NOMO-1 treated with dmso at 0.1 percent for 144 hours (cell line): ENCODE measurements at regions not wholly inside any gene's neighbourhood (a gene's known extent, or its start where the extent isn't known, plus 50 kb on each side); places are given as distances from the start of the nearest gene placed in this dataset.

Source experiments
- DNase-seq: peaks from one replicate; lab custom pipeline; 2025; ENCODE audit not compliant: unreplicated experiment; lab: John Stamatoyannopoulos, UW

GRCh38 chr1:175865041-175865766, 121.8 kb upstream of the TNR start:
- DNase-seq = no peak

GRCh38 chr1:175864625-175865024, 121.2 kb upstream of the TNR start:
- DNase-seq = no peak

DNA sequence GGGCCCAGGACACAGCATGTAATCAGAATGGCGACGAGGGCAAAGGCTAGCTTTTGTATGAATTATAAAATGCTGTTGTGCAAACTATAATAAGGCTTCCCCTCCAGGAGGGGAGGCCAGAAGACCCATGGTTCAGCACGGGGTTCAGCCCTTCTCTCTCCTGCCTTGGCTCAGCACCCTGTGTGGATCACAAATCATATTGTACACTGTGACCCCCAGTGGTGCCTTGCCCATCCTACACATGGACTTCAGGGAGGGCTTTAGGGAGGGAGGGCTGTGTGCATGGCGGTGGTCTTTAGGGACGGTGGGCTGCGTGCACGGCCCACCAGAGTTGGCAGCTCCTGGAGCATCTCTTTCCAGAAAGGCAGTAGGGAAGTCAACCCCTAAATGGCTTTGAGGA, 120.8 kb upstream of the TNR start:
- DNase-seq = no peak

- no peak for DNase-seq
Observed at GRCh38 chr1:175863299-175864050, 120.1 kb upstream of the TNR start.

GRCh38 chr1:175862408-175862807, 119.0 kb upstream of the TNR start:
- DNase-seq = no peak

- DNase-seq = no peak
Observed at GRCh38 chr1:175861626-175862367, 118.4 kb upstream of the TNR start.

DNA sequence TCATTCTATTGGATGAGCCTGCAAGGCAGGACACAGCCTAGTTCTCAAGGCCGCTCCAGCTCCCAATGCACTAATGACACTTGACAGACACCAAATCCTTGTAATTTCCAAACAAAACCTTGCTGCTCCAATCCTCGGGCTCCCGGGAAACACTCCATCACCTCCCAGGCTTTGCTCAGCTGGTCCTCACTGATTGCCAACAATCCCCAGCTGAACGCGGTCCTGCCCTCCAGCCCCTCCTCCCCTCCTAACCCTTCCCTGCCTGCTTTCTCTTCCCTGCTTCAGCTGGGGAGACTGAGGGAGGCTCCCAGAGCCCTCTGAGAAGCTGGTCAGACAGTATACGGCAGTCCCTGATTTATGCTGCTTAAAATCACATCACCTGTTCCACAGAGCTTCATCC, 114.4 kb upstream of the TNR start:
- no peak for DNase-seq

GRCh38 chr1:175853681-175854080, 110.3 kb upstream of the TNR start:
- DNase-seq = no peak

GRCh38 chr1:175851749-175852148, 108.4 kb upstream of the TNR start:
- no peak for DNase-seq

- DNase-seq = no peak
Observed at GRCh38 chr1:175848329-175848728, 104.9 kb upstream of the TNR start.

GRCh38 chr1:175845985-175846384, 102.6 kb upstream of the TNR start:
- no peak for DNase-seq

DNA sequence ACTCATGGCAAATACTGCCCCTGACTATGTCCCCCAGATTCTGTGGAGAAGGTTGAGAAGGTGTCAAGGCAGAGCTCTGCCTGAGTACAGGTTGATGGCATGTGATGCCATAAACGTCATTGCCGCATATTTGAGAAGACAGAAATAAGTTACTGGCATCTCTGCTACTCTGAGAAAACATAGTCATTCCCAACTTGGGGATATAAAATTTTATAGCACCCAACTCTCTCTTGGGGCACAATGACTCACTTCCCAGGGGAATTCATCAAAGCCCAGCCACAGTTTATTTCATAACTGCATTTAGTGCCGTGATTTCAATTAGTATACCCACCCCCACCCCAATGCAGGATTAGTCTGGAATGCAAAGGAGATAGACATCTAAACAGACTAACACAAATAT, 101.9 kb upstream of the TNR start:
- no peak for DNase-seq

DNA sequence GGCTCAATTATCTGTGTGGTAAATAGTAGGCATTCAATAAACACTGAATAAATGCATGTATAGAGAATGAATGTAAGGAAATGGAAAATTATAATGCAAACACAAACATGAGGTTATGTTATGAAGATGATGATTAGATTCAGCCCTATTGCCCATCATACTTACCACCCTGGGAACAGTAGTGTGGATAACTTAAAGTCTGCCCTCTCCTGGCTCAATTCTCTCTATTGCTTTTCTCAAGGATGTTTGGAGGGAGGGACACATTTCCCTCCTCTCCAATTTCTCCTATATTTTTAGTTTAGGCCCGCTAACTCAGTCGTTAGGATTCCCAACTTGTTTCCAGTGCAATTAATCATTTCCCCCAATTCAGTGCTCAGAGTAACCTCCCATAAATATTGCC, 101.5 kb upstream of the TNR start:
- no peak for DNase-seq

DNA sequence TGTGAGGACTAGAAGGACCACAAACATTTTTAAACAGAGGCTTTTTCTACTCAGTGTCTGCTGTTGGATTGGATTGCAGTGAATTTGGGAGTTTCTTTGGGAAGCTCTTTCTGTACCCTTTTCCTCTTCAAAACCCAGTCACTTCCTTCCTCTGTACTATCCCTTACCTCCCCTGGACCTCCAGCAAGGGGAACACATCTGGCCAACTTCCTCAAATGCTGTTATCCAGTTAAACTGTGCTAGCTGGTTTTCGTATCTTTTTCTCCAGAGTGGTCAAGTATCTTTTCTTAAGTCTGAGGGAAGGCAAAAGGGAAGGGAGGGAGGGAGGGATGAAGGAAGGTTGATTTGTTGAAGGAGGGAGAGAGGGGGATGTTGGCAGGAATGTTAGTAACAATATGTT, 99.2 kb upstream of the TNR start:
- no peak for DNase-seq

DNA sequence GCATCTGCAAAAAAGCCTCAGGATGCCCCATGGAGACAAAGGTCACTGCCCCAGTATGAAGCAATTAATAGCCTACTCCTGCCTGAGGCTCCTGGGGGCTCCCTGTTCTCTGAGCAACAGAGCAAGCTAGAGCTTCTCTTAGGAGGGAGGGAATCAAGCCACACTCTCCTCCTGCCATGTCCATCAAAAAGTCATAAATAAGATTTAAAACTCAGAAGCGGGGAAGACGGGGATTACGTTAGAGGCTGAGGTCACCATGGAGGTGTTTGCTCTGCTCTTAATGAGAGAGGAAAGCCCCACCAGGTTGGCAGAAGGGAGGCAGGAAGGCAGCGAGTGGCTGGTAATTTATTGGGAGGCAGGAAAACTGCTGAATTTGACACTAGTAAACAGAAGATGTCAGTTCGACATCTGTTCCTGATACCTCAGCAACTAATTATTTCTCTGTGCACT, 98.4 kb upstream of the TNR start:
- DNase-seq = no peak

- no peak for DNase-seq
Observed at GRCh38 chr1:175840787-175841186, 97.4 kb upstream of the TNR start.

DNA sequence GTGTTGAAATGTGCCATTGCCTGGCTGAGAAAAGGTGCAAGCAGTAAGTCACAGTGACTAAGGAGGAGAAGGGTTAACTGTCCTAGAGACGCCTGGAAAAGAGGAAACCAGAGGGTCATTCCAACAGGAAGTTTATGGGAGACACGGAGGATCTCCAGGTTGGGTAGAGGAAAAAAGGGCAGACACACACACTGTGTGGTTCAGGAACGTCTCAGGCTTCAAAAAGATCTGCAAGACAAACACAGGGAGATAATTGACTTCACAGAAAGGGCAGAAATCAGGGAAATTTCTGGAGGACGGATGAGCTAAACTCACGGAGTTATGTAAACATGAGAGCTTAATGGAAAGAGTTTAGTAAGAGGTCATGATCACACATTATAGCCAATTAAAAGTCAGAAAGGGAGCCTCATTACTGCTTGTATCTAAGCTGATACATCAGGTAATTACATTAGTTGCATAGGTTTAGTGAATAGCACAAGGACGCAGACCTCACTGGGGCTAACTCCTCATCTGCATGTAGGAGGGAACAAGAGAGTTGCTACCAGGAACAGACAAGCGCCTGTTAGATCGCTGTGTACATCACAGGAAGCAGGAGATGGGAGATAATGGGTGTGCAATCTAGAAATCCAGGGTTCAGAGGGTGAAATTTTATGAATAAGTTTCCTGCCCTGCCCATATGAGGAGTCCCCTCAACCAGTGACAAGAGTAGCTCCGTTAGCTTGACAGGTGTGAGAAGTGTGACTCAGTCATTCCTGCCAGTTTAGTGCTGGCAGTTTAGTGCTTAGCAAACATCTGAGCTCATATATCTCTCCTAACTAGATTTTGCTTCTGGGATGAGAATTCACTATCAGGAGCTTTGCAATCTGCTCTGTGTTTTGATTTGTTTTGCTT, 96.6 kb upstream of the TNR start:
- no peak for DNase-seq

DNA sequence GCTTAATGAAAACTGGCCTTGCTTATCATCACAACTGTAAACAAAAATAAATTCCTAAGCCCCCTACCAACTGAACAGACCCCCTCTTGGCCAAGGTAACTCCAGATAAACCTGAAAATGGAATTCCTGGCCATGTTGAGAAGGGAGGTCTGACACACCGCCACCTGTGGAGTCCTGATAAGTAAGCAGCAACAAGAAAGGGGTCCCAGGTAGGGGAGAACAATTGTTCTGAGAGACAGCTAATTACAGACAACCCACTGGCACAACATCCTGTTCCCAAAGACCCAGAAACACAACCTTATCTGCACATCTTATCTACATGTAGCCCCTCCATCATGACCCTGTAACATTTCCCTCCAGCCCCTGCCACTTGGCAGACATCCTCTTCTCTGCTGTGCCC, 91.2 kb upstream of the TNR start:
- DNase-seq = no peak

DNA sequence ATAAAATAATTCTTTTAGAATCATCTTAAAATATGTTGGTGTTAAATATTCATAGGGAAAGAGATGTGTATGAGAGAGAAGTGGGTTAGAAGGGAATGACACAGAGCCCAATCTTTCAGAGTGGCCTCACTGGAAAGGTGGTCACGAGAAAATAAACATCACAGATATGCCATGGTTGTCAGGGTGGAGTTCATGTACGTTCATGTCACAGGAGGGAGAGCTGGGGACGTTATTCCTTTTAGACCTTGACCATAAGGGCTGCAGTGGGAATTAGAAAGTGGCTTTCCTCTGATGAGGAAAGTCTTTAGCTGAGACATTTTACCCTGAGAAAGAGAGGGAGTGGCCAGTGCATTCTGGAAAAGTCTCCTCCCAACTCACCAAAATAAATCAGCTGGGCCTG, 90.6 kb upstream of the TNR start:
- DNase-seq = no peak

GRCh38 chr1:175833502-175833901, 90.1 kb upstream of the TNR start:
- no peak for DNase-seq

GRCh38 chr1:175830500-175830899, 87.1 kb upstream of the TNR start:
- no peak for DNase-seq
